H9 (cell line): ENCODE measurements at regions not wholly inside any gene's neighbourhood (a gene's known extent, or its start where the extent isn't known, plus 50 kb on each side); places are given as distances from the start of the nearest gene placed in this dataset.

Experiments used
- DNase-seq: peaks from one replicate; pipeline ENCODE4 v3.0.0-alpha.2; 2017
- H2AFZ ChIP-seq: one replicate; pipeline ENCODE4 v1.6.1; 2013; ENCODE audit warnings: mild to moderate bottlenecking, low read length, control low read depth, moderate library complexity
- H2AK5ac ChIP-seq: 2 replicates; pipeline ENCODE4 v1.6.1; 2013; ENCODE audit warnings: low read length, control low read depth, mixed read lengths; ENCODE audit not compliant: insufficient read length
- H2BK120ac ChIP-seq: one replicate; pipeline ENCODE4 v1.6.1; 2013; ENCODE audit warnings: low read depth, mild to moderate bottlenecking, low read length, control low read depth, inconsistent platforms; ENCODE audit not compliant: poor library complexity, severe bottlenecking
- H2BK12ac ChIP-seq: 2 replicates; pipeline ENCODE4 v1.6.1; 2013; ENCODE audit warnings: low read length, control low read depth, mixed read lengths, low read depth; ENCODE audit not compliant: insufficient read length
- H2BK15ac ChIP-seq: 2 replicates; pipeline ENCODE4 v1.6.1; 2013; ENCODE audit warnings: low read depth, low read length, control low read depth
- H2BK20ac ChIP-seq: one replicate; pipeline ENCODE4 v1.6.1; 2013; ENCODE audit warnings: low read depth, mild to moderate bottlenecking, low read length, control low read depth, inconsistent platforms; ENCODE audit not compliant: poor library complexity, severe bottlenecking
- H2BK5ac ChIP-seq: 2 replicates; pipeline ENCODE4 v1.6.1; 2013; ENCODE audit warnings: low read length, control low read depth, mixed read lengths; ENCODE audit not compliant: insufficient read length
- H3K14ac ChIP-seq: 2 replicates; pipeline ENCODE4 v1.6.1; 2013; ENCODE audit warnings: low read length, control low read depth; ENCODE audit not compliant: insufficient read depth
- H3K18ac ChIP-seq: 2 replicates; pipeline ENCODE4 v1.6.1; 2013; ENCODE audit warnings: low read depth, mild to moderate bottlenecking, mixed read lengths, low read length, control low read depth; ENCODE audit not compliant: insufficient read length
- H3K23ac ChIP-seq: 2 replicates; pipeline ENCODE4 v1.6.1; 2013; ENCODE audit warnings: low read length, control low read depth, mixed read lengths, low read depth; ENCODE audit not compliant: insufficient read length
- H3K23me2 ChIP-seq: 2 replicates; pipeline ENCODE4 v1.6.1; 2013; ENCODE audit warnings: low read depth, mild to moderate bottlenecking, mixed read lengths, low read length, control low read depth; ENCODE audit not compliant: insufficient read length, poor library complexity, severe bottlenecking
- H3K27ac ChIP-seq: 2 replicates; pipeline ENCODE4 v1.5.1; 2013; ENCODE audit warnings: low read length, control low read depth, mixed read lengths, low read depth; ENCODE audit not compliant: insufficient read length
- H3K27me3 ChIP-seq: 2 replicates; pipeline ENCODE4 v1.6.1; 2013; ENCODE audit warnings: low read length, control low read depth, inconsistent platforms; ENCODE audit not compliant: insufficient read depth
- H3K4ac ChIP-seq: 2 replicates; pipeline ENCODE4 v1.6.1; 2013; ENCODE audit warnings: low read depth, mild to moderate bottlenecking, control low read depth, inconsistent platforms, low read length, moderate library complexity
- H3K4me1 ChIP-seq: 2 replicates; pipeline ENCODE4 v1.6.1; 2013; ENCODE audit warnings: low read length, control low read depth, inconsistent platforms; ENCODE audit not compliant: insufficient read depth
- H3K4me2 ChIP-seq: 2 replicates; pipeline ENCODE4 v1.6.1; 2013; ENCODE audit warnings: low read length, control low read depth, mixed read lengths; ENCODE audit not compliant: insufficient read length, insufficient read depth
- H3K56ac ChIP-seq: 2 replicates; pipeline ENCODE4 v1.6.1; 2013; ENCODE audit warnings: low read depth, mild to moderate bottlenecking, mixed read lengths, low read length, control low read depth; ENCODE audit not compliant: insufficient read length
- H3K79me1 ChIP-seq: 2 replicates; pipeline ENCODE4 v1.6.1; 2013; ENCODE audit warnings: low read depth, mild to moderate bottlenecking, moderate library complexity, low read length, control low read depth, inconsistent platforms; ENCODE audit not compliant: insufficient read depth, poor library complexity, severe bottlenecking
- H3K79me2 ChIP-seq: 2 replicates; pipeline ENCODE4 v1.6.1; 2013; ENCODE audit warnings: low read length, control low read depth, inconsistent platforms; ENCODE audit not compliant: insufficient read depth
- H3K9ac ChIP-seq: 2 replicates; pipeline ENCODE4 v1.6.1; 2013; ENCODE audit warnings: low read length, control low read depth, mixed read lengths; ENCODE audit not compliant: insufficient read length; ENCODE audit errors: extremely low read depth
- H3K9me3 ChIP-seq: one replicate; pipeline ENCODE4 v1.6.1; 2013; ENCODE audit warnings: low read depth, low read length, inconsistent platforms; ENCODE audit not compliant: control insufficient read depth
- H3T11ph ChIP-seq: one replicate; pipeline ENCODE4 v1.6.1; 2013; ENCODE audit warnings: mild to moderate bottlenecking, low read length, control low read depth, inconsistent platforms
- H4K20me1 ChIP-seq: one replicate; pipeline ENCODE4 v1.6.1; 2013; ENCODE audit not compliant: control insufficient read depth, insufficient read length, insufficient read depth
- H4K5ac ChIP-seq: 2 replicates; pipeline ENCODE4 v1.6.1; 2013; ENCODE audit warnings: low read depth, mild to moderate bottlenecking, mixed read lengths, low read length, control low read depth; ENCODE audit not compliant: insufficient read length
- H4K8ac ChIP-seq: replicated peaks from 2 replicates; pipeline ENCODE4 v1.6.1; 2013; ENCODE audit warnings: low read length, control low read depth, mixed read lengths, low read depth; ENCODE audit not compliant: insufficient read length
- H4K91ac ChIP-seq: 2 replicates; pipeline ENCODE4 v1.6.1; 2013; ENCODE audit warnings: low read depth, mild to moderate bottlenecking, moderate library complexity, mixed read lengths, low read length, control low read depth; ENCODE audit not compliant: insufficient read length
- H3K27ac Mint-ChIP-seq, 3 experiments: 2 replicates in 2 of 3; 3 replicates in 1 of 3; pipeline ENCODE4 v1.8.0; 2020 to 2021; ENCODE audit warnings: mixed read lengths in 3 of 3, mild to moderate bottlenecking in 1 of 3, moderate library complexity in 1 of 3
- H3K27me3 Mint-ChIP-seq: 2 replicates; pipeline ENCODE4 v1.8.0; 2021; ENCODE audit warnings: low read depth, mild to moderate bottlenecking, moderate library complexity, mixed read lengths
- H3K36me3 Mint-ChIP-seq, 3 experiments: 2 replicates in 2 of 3; 3 replicates in 1 of 3; pipeline ENCODE4 v1.8.0; 2020 to 2021; ENCODE audit warnings: low read depth in 3 of 3, mixed read lengths in 3 of 3; ENCODE audit not compliant: insufficient read depth in 1 of 3
- H3K4me1 Mint-ChIP-seq, 2 experiments: 2 replicates each; pipeline ENCODE4 v1.8.0; 2020; ENCODE audit warnings: mixed read lengths in 2 of 2
- H3K4me3 Mint-ChIP-seq, 2 experiments: 2 replicates in 1 of 2; 3 replicates in 1 of 2; pipeline ENCODE4 v1.8.0; 2020 to 2021; ENCODE audit warnings: mild to moderate bottlenecking in 2 of 2, mixed read lengths in 2 of 2, moderate library complexity in 1 of 2
- H3K9me3 Mint-ChIP-seq, 2 experiments: 2 replicates in 1 of 2; 3 replicates in 1 of 2; pipeline ENCODE4 v1.8.0; 2020; ENCODE audit warnings: mild to moderate bottlenecking in 2 of 2, mixed read lengths in 2 of 2, moderate library complexity in 1 of 2
- CTCF ChIP-seq: fragments of 200-600 bp; sonication (generic); conservative IDR thresholded peaks from 3 replicates; pipeline ENCODE4 v1.8.0; 2021; ENCODE audit warnings: antibody characterized with exemption, mild to moderate bottlenecking
- WGBS: extraction: QIAGEN DNeasy Blood & Tissue Kit; methylation state at CpG from one replicate; pipeline ENCODE4 v1.1.7; 2013; ENCODE audit warnings: missing lambda C conversion rate, low lambda C conversion rate, mixed read lengths; ENCODE audit not compliant: insufficient read length; ENCODE audit errors: extremely low coverage; 5-methylcytosine and 5-hydroxymethylcytosine counted together

DNA sequence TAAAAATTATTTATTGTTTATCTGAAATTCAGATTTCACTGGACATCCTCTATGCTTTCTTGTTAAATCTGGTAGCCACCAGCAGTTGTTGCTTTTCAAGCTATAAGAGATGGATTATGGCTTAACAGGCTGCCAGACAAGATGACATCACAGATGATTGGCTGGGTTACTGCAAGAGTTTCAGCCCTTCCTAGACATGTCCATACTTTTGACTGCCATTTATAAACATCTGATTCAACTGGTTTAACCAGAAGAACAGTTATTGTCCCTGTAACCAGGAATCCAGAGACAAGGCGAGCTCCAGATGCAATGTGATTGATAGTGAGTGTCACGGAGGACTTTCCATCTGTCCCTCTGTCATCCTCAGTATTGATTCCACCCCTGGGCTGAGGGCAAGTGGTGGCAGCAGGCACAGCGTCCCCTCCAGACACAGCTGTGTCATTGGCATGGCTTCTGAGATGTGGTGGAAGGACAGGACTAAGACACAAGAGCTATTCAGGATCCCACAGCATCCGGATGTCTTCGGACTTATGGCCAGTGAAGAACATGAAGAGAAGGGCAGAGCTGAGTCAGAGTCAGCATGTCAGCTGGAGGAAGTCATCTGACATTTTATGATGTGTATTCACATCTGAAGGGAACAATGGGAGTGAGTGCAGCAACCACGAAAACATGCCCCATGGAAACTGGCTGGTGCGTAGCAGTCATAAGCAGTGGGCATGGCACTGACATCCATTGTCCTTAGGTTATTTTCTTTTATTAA is 284.5 kb upstream of the CDYL start:
- Histone ChIP-seq H2BK120ac (no peak overlapping the region), H4K8ac (no peak overlapping the region), H2AK5ac (no peak overlapping the region), H4K5ac (no peak overlapping the region), H3K79me2 (no peaks in the 10 kb centered on the region), H2AFZ (no peak overlapping the region), H4K91ac (no peak overlapping the region), H3K4me2 (no peak overlapping the region), H3K14ac (no peak overlapping the region), H3K56ac (no peak overlapping the region), H2BK15ac (no peak overlapping the region), H2BK20ac (no peak overlapping the region), H3K9me3 (no peaks in the 10 kb centered on the region), H3K4me1 (0 out of 2 replicates have a peak, but pooled peaks cover 3% of the 10 kb centered on the region), H3K18ac (no peak overlapping the region), H3K27ac (no peak overlapping the region), H3K79me1 (no peaks in the 10 kb centered on the region), H3T11ph (no peak overlapping the region), H3K4ac (no peak overlapping the region), H3K9ac (no peak overlapping the region), H4K20me1 (no peaks in the 10 kb centered on the region), H2BK12ac (no peak overlapping the region), H3K23ac (no peak overlapping the region), H3K27me3 (no peaks in the 10 kb centered on the region), H2BK5ac (no peak overlapping the region), H3K23me2 (no peaks in the 10 kb centered on the region)
- Mint-ChIP-seq H3K27me3 (peaks cover 3% of the 10 kb centered on the region; the same call in 1 of the 2 replicates), H3K4me1 (peaks cover 11 to 12% of the 10 kb centered on the region in 2 experiments), H3K27ac (no peak overlapping the region), H3K4me3 (no peak overlapping the region; a peak in 1 of 5 replicates), H3K36me3 (peaks cover 22 to 35% (median 28%) of the 10 kb centered on the region in 3 experiments), H3K9me3 (peaks cover 20 to 29% of the 10 kb centered on the region in 2 experiments)
- DNase-seq, result no peak
- WGBS, result no CpG with 5 or more reads among the region's 7 CpGs
- no peak for TF ChIP-seq CTCF
